GM12891 (cell line): ENCODE measurements at regions not wholly inside any gene's neighbourhood (a gene's known extent, or its start where the extent isn't known, plus 50 kb on each side); places are given as distances from the start of the nearest gene placed in this dataset.

Source experiments
- DNase-seq: peaks from one replicate; pipeline ENCODE4 v3.0.0; 2011; ENCODE audit warnings: low spot score; ENCODE audit not compliant: insufficient read length
- FAIRE-seq: peaks from 2 replicates; lab custom pipeline; 2011; peaks lifted over from hg19 to GRCh38; lab: Jason Lieb, UNC
- PAX5 ChIP-seq: IDR thresholded peaks from 2 replicates; pipeline ENCODE4 v1.6.1; 2011; ENCODE audit warnings: low read length, moderate library complexity, mild to moderate bottlenecking; ENCODE audit not compliant: insufficient read depth, severe bottlenecking
- POLR2A ChIP-seq: IDR thresholded peaks from 2 replicates; pipeline ENCODE4 v1.6.1; 2011; ENCODE audit warnings: low read depth, low read length, control low read depth
- POLR2AphosphoS5 ChIP-seq: IDR thresholded peaks from 2 replicates; pipeline ENCODE4 v1.6.1; 2011; ENCODE audit warnings: low read depth, low read length, control low read depth
- POU2F2 ChIP-seq: IDR thresholded peaks from 2 replicates; pipeline ENCODE4 v1.6.1; 2011; ENCODE audit warnings: low read depth, mild to moderate bottlenecking, control low read depth, low read length, moderate library complexity
- SPI1 ChIP-seq: IDR thresholded peaks from 2 replicates; pipeline ENCODE4 v1.6.1; 2011; ENCODE audit warnings: low read depth, low read length, control low read depth
- TAF1 ChIP-seq: IDR thresholded peaks from 2 replicates; pipeline ENCODE4 v1.6.1; 2011; ENCODE audit warnings: low read depth, low read length, control low read depth

GRCh38 chr2:16212321-16212720, 272.0 kb downstream of the MYCN start:
- no peak for FAIRE-seq
- no peak for DNase-seq
- TF ChIP-seq PAX5, result no peak
- no peak for TF ChIP-seq POLR2A
- TF ChIP-seq TAF1, result no peak
- no peak for TF ChIP-seq SPI1
- no peak for TF ChIP-seq POU2F2
- no peak for TF ChIP-seq POLR2AphosphoS5

DNA sequence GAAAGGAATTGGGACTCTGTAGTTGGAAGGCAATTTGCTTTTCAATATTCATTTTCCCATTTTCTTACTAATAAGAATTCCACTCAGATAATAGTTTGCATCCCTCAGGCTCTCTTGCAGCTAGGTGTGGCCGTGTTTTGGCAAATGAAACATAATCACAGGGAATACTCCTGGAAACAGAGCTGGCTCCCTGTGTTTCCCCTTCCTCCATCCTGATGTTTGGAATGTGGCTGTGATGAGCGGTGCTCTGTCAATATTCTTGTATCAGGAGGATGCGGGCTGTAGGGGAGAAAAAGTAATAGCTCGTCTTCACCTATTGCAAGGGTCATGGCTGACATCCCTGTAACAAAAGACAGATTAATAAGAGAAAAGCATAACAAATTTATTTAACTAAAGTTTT, 271.0 kb downstream of the MYCN start:
- TF ChIP-seq POU2F2, result no peak
- TF ChIP-seq POLR2AphosphoS5, result no peak
- TF ChIP-seq SPI1, result no peak
- TF ChIP-seq PAX5, result no peak
- TF ChIP-seq TAF1, result no peak
- TF ChIP-seq POLR2A, result no peak

DNA sequence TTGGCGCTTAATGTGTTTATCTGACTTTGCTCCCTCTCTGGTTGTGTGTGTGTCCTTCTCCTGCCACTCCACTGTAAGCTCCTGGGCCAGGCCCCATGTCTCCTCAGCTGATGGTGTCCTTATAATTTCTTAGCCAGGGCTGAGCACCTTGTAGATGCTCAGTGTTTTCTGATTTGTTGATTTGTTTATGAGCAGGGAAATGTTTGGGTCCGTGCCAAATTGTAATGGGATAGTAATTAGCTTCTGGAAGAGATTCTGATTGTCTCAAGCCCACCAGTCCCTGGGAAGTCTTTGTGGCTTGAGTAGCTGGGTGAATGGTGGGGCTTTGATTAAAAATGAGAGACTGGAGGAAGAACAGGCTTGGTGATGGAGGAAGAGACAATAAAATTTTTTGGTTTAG, 270.5 kb downstream of the MYCN start:
- TF ChIP-seq POLR2A (no peak), TAF1 (no peak), POLR2AphosphoS5 (no peak), SPI1 (no peak), POU2F2 (no peak), PAX5 (no peak)
- FAIRE-seq (no peak), DNase-seq (no peak)

More for the DNA sequence above, 271.0 kb downstream of the MYCN start:
- DNase-seq, result no peak
- no peak for FAIRE-seq

GRCh38 chr2:16209799-16210198, 269.4 kb downstream of the MYCN start:
- TF ChIP-seq TAF1 (no peak), POLR2A (no peak), SPI1 (no peak), POU2F2 (no peak), POLR2AphosphoS5 (no peak), PAX5 (no peak)
- no peak for FAIRE-seq

GRCh38 chr2:16208921-16209320, 268.6 kb downstream of the MYCN start:
- FAIRE-seq (no peak), DNase-seq (no peak)
- TF ChIP-seq POLR2AphosphoS5 (no peak), SPI1 (no peak), PAX5 (no peak), POU2F2 (no peak), POLR2A (no peak), TAF1 (no peak)

More at GRCh38 chr2:16209799-16210198, 269.4 kb downstream of the MYCN start:
- no peak for DNase-seq

DNA sequence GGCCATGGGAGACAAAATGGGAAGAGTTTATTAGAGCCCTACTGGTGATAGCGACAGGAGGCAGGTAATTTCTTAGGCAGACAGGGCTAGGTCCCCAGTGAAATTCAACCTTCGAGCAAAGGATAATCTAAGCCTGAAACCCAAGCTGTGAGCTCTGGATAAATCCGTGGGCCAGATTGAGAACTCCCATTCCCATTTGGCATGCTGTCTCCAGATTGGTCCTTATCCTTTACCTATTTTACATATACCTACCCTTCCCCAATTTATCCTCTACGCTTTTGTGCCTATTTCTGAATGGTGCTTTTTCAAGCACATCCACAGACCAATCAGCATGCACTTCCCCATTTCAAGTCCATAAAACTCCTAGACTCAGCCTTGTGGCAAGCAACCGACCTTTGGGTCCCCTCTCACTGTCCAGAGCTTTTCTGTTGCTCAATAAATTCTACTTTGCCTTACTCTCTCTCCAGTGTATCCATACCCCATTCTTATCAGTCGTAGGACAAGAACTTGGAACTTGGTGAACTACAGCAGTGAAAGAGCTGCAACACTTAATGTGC, 268.0 kb downstream of the MYCN start:
- FAIRE-seq (no peak), DNase-seq (no peak)
- TF ChIP-seq TAF1 (no peak), POLR2AphosphoS5 (no peak), POU2F2 (no peak), PAX5 (no peak), SPI1 (no peak), POLR2A (no peak)

DNA sequence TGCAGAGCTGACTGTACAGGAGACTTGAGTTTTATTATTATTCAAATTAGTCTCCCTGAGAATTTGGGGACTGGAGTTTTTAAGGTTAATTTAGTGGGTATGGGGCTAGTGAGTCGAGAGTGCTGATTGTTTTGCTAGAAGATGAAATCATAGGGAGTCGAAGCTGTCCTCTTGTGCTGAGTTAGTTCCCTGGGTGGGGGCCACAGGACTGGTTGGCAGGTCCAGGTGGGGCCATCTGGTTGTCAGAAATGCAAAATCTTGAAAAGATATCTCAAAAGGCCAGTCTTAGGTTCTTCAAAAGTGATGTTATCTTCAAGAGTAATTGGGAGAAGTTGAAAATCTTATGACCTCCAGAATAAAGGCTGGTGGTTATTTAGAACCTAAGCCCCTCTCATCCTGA, 267.3 kb downstream of the MYCN start:
- FAIRE-seq (no peak), DNase-seq (no peak)
- no peak for TF ChIP-seq PAX5
- no peak for TF ChIP-seq POU2F2
- TF ChIP-seq SPI1, result no peak
- TF ChIP-seq POLR2A, result no peak
- no peak for TF ChIP-seq POLR2AphosphoS5
- no peak for TF ChIP-seq TAF1

GRCh38 chr2:16207151-16207550, 266.8 kb downstream of the MYCN start:
- FAIRE-seq (no peak), DNase-seq (no peak)
- no peak for TF ChIP-seq POU2F2
- TF ChIP-seq POLR2AphosphoS5, result no peak
- TF ChIP-seq POLR2A, result no peak
- no peak for TF ChIP-seq SPI1
- TF ChIP-seq TAF1, result no peak
- no peak for TF ChIP-seq PAX5

DNA sequence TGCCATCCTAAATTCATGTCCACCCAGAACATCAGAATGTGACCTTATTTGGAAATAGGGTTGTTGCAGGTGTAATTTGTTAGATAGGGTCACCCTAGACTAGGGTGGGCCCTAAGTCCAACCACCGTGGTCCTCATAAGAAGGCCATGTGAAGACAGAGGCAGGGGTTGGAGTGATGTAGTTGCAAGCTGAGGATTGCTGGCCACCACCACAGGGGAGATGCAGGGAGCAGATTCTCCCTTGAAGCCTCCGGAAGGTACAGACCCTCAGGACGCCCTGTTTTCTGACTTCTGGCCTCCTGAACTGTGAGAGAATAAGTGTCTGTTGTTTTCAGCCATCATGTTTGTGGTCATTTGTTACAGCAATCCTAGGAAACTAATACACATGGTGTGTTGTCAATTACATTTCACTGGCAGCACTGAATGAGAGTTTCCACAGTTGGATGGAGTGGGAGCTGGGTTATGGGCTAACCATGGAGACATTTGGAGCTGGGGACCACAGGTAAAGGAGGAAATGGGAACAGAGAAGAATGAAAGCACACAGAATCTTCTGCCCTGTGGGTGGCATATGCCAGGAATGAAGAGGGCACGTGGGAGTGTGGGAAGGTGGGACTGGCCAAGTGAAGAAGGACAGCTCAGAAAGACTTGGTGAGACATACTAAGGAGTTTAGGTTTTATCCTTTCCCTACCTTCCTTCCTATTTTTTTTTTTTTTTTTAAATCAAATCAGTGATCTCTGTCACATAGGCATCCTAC, 266.0 kb downstream of the MYCN start:
- DNase-seq (no peak), FAIRE-seq (no peak)
- TF ChIP-seq SPI1 (no peak), POLR2AphosphoS5 (no peak), POU2F2 (no peak), PAX5 (no peak), POLR2A (no peak), TAF1 (no peak)

DNA sequence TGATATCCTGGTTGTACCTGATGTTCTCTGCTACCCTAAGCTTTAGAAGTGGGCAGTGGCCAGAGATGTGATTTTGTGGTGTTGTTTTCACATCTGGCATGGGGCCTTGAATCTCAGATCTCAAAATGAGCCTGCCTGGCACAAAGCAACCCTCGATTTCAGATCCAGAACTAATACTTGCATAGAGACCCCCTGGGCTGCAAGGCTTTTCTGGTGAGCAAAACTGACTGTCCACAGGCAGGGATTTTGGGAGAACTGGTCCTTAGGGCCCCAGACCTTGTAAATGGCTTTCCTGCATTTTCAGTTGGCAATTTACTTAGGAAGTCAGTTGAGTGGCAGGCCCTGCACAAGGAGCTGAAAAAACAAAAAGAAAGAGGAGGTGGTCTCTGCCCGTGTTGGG, 265.3 kb downstream of the MYCN start:
- FAIRE-seq (no peak), DNase-seq (no peak)
- TF ChIP-seq POLR2A (no peak), TAF1 (no peak), POLR2AphosphoS5 (no peak), POU2F2 (no peak), SPI1 (no peak), PAX5 (no peak)
